Medulla oblongata (tissue), 1 donor: ENCODE measurements at regions not wholly inside any gene's neighbourhood (a gene's known extent, or its start where the extent isn't known, plus 50 kb on each side); places are given as distances from the start of the nearest gene placed in this dataset.

Source experiments
- DNase-seq: peaks from one replicate; pipeline ENCODE4 v3.0.0-alpha.2; 2015; ENCODE audit errors: extremely low spot score

GRCh38 chr10:31754803-31755624, 173.6 kb downstream of the ARHGAP12 start:
- peak; percentile 25 for DNase-seq

- no peak for DNase-seq
Measured at GRCh38 chr10:31753681-31754080, 174.9 kb downstream of the ARHGAP12 start.

GRCh38 chr10:31752170-31752569, 176.5 kb downstream of the ARHGAP12 start:
- DNase-seq = no peak

DNA sequence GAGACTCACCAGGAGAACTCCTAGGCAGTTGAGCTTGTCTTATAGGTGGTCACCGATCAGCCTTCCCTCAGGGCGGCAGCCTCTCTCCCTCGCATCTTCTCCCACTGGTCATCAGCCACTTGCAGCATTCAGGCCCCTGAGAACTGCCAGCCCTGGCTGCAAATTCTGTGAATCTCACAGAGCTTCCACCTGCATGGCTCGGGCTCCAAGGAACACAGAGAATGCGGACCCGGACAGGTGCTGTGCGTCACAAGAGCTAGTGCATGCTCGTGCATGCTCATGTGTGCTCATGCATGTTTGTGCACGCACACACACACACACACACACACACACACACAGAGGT, 176.9 kb downstream of the ARHGAP12 start:
- DNase-seq = no peak

- peak; percentile 70 for DNase-seq
Measured at GRCh38 chr10:31751051-31751737, 177.4 kb downstream of the ARHGAP12 start.

- peak; percentile 83 for DNase-seq
Measured at GRCh38 chr10:31749981-31750840, 178.4 kb downstream of the ARHGAP12 start.

GRCh38 chr10:31749301-31749700, 179.3 kb downstream of the ARHGAP12 start:
- no peak for DNase-seq

DNA sequence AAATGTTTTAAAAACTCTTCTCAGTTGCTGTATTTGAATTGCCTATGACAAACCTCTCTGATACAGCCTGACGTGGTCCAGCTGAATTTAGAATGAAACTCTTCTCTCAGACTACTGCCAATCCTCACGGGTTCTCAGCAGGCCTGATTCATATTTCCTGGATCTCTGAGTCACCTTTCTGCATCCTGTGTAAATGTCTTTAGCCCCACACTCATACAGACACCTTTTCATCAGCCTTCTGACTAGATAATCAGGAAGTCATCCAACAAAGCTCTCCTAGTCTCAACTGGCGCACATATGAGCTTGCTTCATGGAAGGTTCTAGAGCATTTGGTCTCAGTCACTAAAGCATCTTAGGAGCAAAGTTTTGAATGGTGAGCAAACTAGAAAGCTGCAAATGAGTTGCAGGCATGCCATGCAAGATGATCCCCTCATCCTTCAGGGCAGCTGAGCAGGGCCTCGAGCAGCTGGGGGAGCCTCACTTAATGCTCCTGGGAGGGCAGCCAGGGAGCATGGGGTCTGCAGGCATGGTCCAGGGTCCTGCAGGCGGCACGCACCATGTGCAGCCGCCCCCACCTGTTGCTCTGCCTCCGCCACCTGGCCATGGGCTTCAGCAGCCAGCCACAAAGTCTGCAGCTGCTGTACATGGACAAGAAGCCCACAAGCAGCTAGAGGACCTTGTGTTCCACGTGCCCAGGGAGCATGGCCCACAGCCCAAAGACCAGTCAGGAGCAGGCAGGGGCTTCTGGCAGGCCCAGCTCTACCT, 182.8 kb downstream of the ARHGAP12 start:
- no peak for DNase-seq

GRCh38 chr10:31744025-31744424, 184.6 kb downstream of the ARHGAP12 start:
- DNase-seq = no peak

GRCh38 chr10:31742255-31742654, 186.4 kb downstream of the ARHGAP12 start:
- no peak for DNase-seq

GRCh38 chr10:31741473-31741872, 187.2 kb downstream of the ARHGAP12 start:
- DNase-seq = no peak

DNA sequence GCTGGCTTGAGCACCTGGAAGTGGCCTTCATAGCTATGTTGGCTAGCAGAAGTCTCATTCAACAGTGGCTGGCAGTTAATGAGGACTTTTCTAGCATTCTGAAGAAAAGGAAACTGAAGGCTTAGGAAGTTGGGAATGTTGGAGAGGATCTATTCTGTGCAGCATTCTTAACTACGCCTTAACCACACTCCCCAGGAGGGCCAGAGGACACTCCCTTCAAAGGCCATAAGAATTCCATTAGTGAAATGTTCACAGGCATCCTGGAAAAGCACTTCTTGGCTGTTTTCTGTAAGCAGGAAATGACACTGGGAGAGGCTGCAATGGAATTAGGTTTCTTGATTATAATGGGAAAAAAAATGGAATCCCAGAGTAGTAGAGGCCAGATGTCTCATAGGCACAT, 188.9 kb downstream of the ARHGAP12 start:
- no peak for DNase-seq

GRCh38 chr10:31739146-31739545, 189.5 kb downstream of the ARHGAP12 start:
- DNase-seq = no peak

- no peak for DNase-seq
Measured at GRCh38 chr10:31731711-31732110, 196.9 kb downstream of the ARHGAP12 start.

DNA sequence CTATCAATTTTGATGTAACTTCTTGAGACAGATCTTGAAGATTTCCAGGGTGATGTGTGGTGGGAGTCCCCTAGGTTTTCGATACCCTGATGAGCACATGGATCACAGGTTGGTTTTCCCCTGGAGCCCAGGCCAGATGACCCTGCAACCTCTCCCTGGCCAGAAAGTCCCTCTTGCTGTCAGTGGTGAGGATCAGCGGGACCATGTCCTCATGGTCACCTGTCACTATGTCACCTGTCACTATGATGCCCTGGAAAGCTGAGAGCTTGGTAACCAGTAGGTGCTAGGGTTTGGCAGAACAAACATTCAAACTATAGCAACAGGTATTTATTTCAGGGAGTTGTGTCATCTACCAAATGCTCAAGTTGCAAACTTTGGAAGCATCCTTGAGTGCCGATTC, 197.9 kb downstream of the ARHGAP12 start:
- DNase-seq = no peak

DNA sequence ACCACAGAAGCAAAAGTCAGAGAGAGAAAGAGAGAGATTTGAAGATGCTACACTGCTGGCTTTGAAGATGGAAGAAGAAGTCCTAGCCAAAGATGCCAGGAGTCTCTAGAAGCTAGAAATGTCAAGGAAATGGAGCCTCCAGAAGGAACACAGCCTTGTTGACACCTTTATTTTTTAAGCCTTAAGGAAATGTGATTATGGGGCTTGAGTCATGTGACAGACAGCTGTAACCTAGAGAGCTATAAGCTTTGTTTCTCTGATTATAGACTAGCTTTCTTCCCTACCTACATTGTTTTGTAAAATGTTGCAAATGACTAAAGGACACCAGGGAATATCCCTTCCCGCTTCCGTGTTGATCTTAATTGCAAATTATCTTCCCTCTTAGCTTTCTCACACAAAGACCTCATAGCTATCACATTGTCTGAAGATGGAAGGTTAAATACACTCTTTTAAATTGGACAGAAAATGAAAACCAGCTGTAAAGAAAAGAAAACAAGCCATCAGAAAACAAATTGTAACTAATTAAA, 199.9 kb downstream of the ARHGAP12 start:
- no peak for DNase-seq

- DNase-seq = no peak
Measured at GRCh38 chr10:31725436-31725835, 203.2 kb downstream of the ARHGAP12 start.

- DNase-seq = peak; percentile 51
Measured at GRCh38 chr10:31724296-31724695, 204.3 kb downstream of the ARHGAP12 start.

GRCh38 chr10:31723106-31723750, 205.4 kb downstream of the ARHGAP12 start:
- peak; percentile 63 for DNase-seq

GRCh38 chr10:31721096-31721495, 207.5 kb downstream of the ARHGAP12 start:
- no peak for DNase-seq

DNA sequence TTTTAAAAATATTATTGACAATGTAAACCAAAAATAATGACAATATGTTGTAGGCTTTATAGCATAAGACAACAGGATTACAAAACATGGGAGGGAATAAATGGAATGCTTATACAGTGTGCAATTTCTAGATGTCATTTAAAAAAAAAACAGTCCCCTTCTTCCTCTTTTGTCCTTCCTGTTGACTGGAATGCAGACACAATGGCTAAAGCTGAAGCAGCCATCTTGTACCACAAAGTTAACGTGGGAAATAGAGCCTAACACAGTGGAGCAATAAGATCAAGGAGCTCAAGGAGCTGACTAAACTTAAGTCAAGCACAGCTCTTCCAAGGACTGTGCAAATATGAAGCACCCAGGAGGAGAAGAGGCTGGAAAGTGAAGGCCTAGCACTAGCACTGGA, 208.1 kb downstream of the ARHGAP12 start:
- DNase-seq = no peak
